Body of pancreas (tissue), 4 donors: ENCODE measurements at regions not wholly inside any gene's neighbourhood (a gene's known extent, or its start where the extent isn't known, plus 50 kb on each side); places are given as distances from the start of the nearest gene placed in this dataset.

ENCODE experiments used
- CTCF ChIP-seq, 7 experiments: fragments of 450-650 bp in 4 of 7; fragments of 200-600 bp in 3 of 7; sonication (generic) in 3 of 7; IDR thresholded peaks; one replicate each; pipeline ENCODE4 v1.5.1; 2016 to 2019; ENCODE audit warnings: antibody characterized with exemption in 7 of 7
- POLR2A ChIP-seq, 3 donors: fragments of 450-650 bp; IDR thresholded peaks; one replicate each; pipeline ENCODE4 v1.6.1; 2016; ENCODE audit warnings: antibody characterized with exemption in 3 of 3, mild to moderate bottlenecking in 2 of 3

- TF ChIP-seq CTCF (IDR thresholded peaks at IDR 0.05) (no peak), POLR2A (IDR thresholded peaks at IDR 0.05) (no peak)
Observed at GRCh38 chr6:76347539-76347938, 275.1 kb upstream of the IMPG1 start.
